ENCODE measurements at regions not wholly inside any gene's neighbourhood (a gene's known extent, or its start where the extent isn't known, plus 50 kb on each side); places are given as distances from the start of the nearest gene placed in this dataset.
"Not testable (repeated sequence)": the region's sequence is repeated elsewhere in the genome, so short reads cannot be mapped to it uniquely, and the experiment has no call there.

GRCh38 chr22:33129621-33130020 lies 71.4 kb upstream of the SYN3 start:
- H3K9ac ChIP-seq (ENCODE audit: low read length), result no peak overlapping the region
- H2AFZ ChIP-seq (ENCODE audit: low read length), result no peak overlapping the region
- no peaks in the 10 kb centered on the region for H3K36me3 ChIP-seq (ENCODE audit: insufficient read depth, low read length)
- H3K9me2 ChIP-seq (replicated peaks; ENCODE audit: insufficient read depth, low read length), result no peaks in the 10 kb centered on the region
- H3K27me3 ChIP-seq (ENCODE audit: low read length), result no peaks in the 10 kb centered on the region
- H3K4me3 ChIP-seq (ENCODE audit: low read length), result no peak overlapping the region
- H3K79me2 ChIP-seq (ENCODE audit: low read length), result no peaks in the 10 kb centered on the region
- no peak for DNase-seq
- no peaks in the 10 kb centered on the region for H4K20me1 ChIP-seq (ENCODE audit: insufficient read depth, low read depth, low read length)
- no peak overlapping the region for H3K27ac ChIP-seq (ENCODE audit: low read length)
- H3K4me2 ChIP-seq (ENCODE audit: low read depth, low read length, poor library complexity, severe bottlenecking), result no peak overlapping the region
- H3K4me1 ChIP-seq (ENCODE audit: low read length), result no peaks in the 10 kb centered on the region
- H3K9me3 ChIP-seq (ENCODE audit: low read length), result no peaks in the 10 kb centered on the region

GRCh38 chr22:33126881-33127280 lies 68.7 kb upstream of the SYN3 start:
- no peaks in the 10 kb centered on the region for H3K79me2 ChIP-seq (ENCODE audit: low read length)
- DNase-seq, result no peak
- no peak overlapping the region for H2AFZ ChIP-seq (ENCODE audit: low read length)

GRCh38 chr22:33124471-33124870 lies 66.3 kb upstream of the SYN3 start:
- no peaks in the 10 kb centered on the region for H3K36me3 ChIP-seq (ENCODE audit: insufficient read depth, low read length)
- no peaks in the 10 kb centered on the region for H3K9me3 ChIP-seq (ENCODE audit: low read length)
- H3K4me2 ChIP-seq (ENCODE audit: low read depth, low read length, poor library complexity, severe bottlenecking), result no peak overlapping the region
- no peaks in the 10 kb centered on the region for H4K20me1 ChIP-seq (ENCODE audit: insufficient read depth, low read depth, low read length)
- no peak overlapping the region for H3K4me3 ChIP-seq (ENCODE audit: low read length)
- no peaks in the 10 kb centered on the region for H3K79me2 ChIP-seq (ENCODE audit: low read length)
- DNase-seq, result no peak
- H3K4me1 ChIP-seq (ENCODE audit: low read length), result no peaks in the 10 kb centered on the region
- H3K27me3 ChIP-seq (ENCODE audit: low read length), result no peaks in the 10 kb centered on the region
- H3K27ac ChIP-seq (ENCODE audit: low read length), result no peak overlapping the region
- H3K9me2 ChIP-seq (replicated peaks; ENCODE audit: insufficient read depth, low read length), result no peaks in the 10 kb centered on the region
- H2AFZ ChIP-seq (ENCODE audit: low read length), result no peak overlapping the region
- no peak overlapping the region for H3K9ac ChIP-seq (ENCODE audit: low read length)

More at GRCh38 chr22:33126881-33127280, 68.7 kb upstream of the SYN3 start:
- H3K4me2 ChIP-seq (ENCODE audit: low read depth, low read length, poor library complexity, severe bottlenecking), result no peak overlapping the region
- no peaks in the 10 kb centered on the region for H3K9me3 ChIP-seq (ENCODE audit: low read length)
- H3K27me3 ChIP-seq (ENCODE audit: low read length), result no peaks in the 10 kb centered on the region
- H3K4me1 ChIP-seq (ENCODE audit: low read length), result no peaks in the 10 kb centered on the region
- no peaks in the 10 kb centered on the region for H3K36me3 ChIP-seq (ENCODE audit: insufficient read depth, low read length)
- no peak overlapping the region for H3K27ac ChIP-seq (ENCODE audit: low read length)
- no peaks in the 10 kb centered on the region for H4K20me1 ChIP-seq (ENCODE audit: insufficient read depth, low read depth, low read length)
- H3K4me3 ChIP-seq (ENCODE audit: low read length), result no peak overlapping the region
- no peak overlapping the region for H3K9ac ChIP-seq (ENCODE audit: low read length)
- H3K9me2 ChIP-seq (replicated peaks; ENCODE audit: insufficient read depth, low read length), result no peaks in the 10 kb centered on the region

GRCh38 chr22:33122439-33122838 lies 64.3 kb upstream of the SYN3 start:
- not testable (repeated sequence) for H3K4me2 ChIP-seq (ENCODE audit: low read depth, low read length, poor library complexity, severe bottlenecking); H3K36me3 ChIP-seq (ENCODE audit: insufficient read depth, low read length); H3K27ac ChIP-seq (ENCODE audit: low read length); H3K9me3 ChIP-seq (ENCODE audit: low read length); DNase-seq; H3K4me1 ChIP-seq (ENCODE audit: low read length); H3K9me2 ChIP-seq (replicated peaks; ENCODE audit: insufficient read depth, low read length); H3K4me3 ChIP-seq (ENCODE audit: low read length); H3K27me3 ChIP-seq (ENCODE audit: low read length); H3K79me2 ChIP-seq (ENCODE audit: low read length); H3K9ac ChIP-seq (ENCODE audit: low read length); H2AFZ ChIP-seq (ENCODE audit: low read length); H4K20me1 ChIP-seq (ENCODE audit: insufficient read depth, low read depth, low read length)

- H3K27me3 ChIP-seq (ENCODE audit: low read length), result no peaks in the 10 kb centered on the region
- H3K36me3 ChIP-seq (ENCODE audit: insufficient read depth, low read length), result no peaks in the 10 kb centered on the region
- H3K79me2 ChIP-seq (ENCODE audit: low read length), result no peaks in the 10 kb centered on the region
- H3K4me1 ChIP-seq (ENCODE audit: low read length), result no peaks in the 10 kb centered on the region
- H3K9me2 ChIP-seq (replicated peaks; ENCODE audit: insufficient read depth, low read length), result no peaks in the 10 kb centered on the region
- no peaks in the 10 kb centered on the region for H4K20me1 ChIP-seq (ENCODE audit: insufficient read depth, low read depth, low read length)
- no peak overlapping the region for H3K4me3 ChIP-seq (ENCODE audit: low read length)
- H3K9ac ChIP-seq (ENCODE audit: low read length), result no peak overlapping the region
- DNase-seq, result no peak
- H3K9me3 ChIP-seq (ENCODE audit: low read length), result no peaks in the 10 kb centered on the region
- no peak overlapping the region for H2AFZ ChIP-seq (ENCODE audit: low read length)
- H3K4me2 ChIP-seq (ENCODE audit: low read depth, low read length, poor library complexity, severe bottlenecking), result no peak overlapping the region
- no peak overlapping the region for H3K27ac ChIP-seq (ENCODE audit: low read length)
These were observed 60.9 kb upstream of the SYN3 start for GRCh38 chr22:33119044-33119443.

GRCh38 chr22:33117821-33118220 lies 59.6 kb upstream of the SYN3 start:
- H4K20me1 ChIP-seq (ENCODE audit: insufficient read depth, low read depth, low read length), result no peaks in the 10 kb centered on the region
- H3K4me2 ChIP-seq (ENCODE audit: low read depth, low read length, poor library complexity, severe bottlenecking), result no peak overlapping the region
- no peaks in the 10 kb centered on the region for H3K79me2 ChIP-seq (ENCODE audit: low read length)
- no peak overlapping the region for H3K27ac ChIP-seq (ENCODE audit: low read length)
- no peaks in the 10 kb centered on the region for H3K27me3 ChIP-seq (ENCODE audit: low read length)
- no peak for DNase-seq
- H3K4me3 ChIP-seq (ENCODE audit: low read length), result no peak overlapping the region
- H3K9me2 ChIP-seq (replicated peaks; ENCODE audit: insufficient read depth, low read length), result no peaks in the 10 kb centered on the region
- H3K4me1 ChIP-seq (ENCODE audit: low read length), result 0 out of 2 replicates have a peak, but pooled peaks cover under 1% of the 10 kb centered on the region
- no peak overlapping the region for H3K9ac ChIP-seq (ENCODE audit: low read length)
- no peaks in the 10 kb centered on the region for H3K36me3 ChIP-seq (ENCODE audit: insufficient read depth, low read length)
- no peaks in the 10 kb centered on the region for H3K9me3 ChIP-seq (ENCODE audit: low read length)
- no peak overlapping the region for H2AFZ ChIP-seq (ENCODE audit: low read length)

- H3K9me3 ChIP-seq (ENCODE audit: low read length), result no peaks in the 10 kb centered on the region
These were observed 58.8 kb upstream of the SYN3 start for GRCh38 chr22:33116841-33117547.

GRCh38 chr22:33114565-33114964 lies 56.4 kb upstream of the SYN3 start:
- no peak overlapping the region for H3K4me2 ChIP-seq (ENCODE audit: low read depth, low read length, poor library complexity, severe bottlenecking)
- no peak overlapping the region for H3K27ac ChIP-seq (ENCODE audit: low read length)

More at GRCh38 chr22:33116841-33117547, 58.8 kb upstream of the SYN3 start:
- H3K4me1 ChIP-seq (ENCODE audit: low read length), result 0 out of 2 replicates have a peak, but pooled peaks cover 2% of the 10 kb centered on the region
- no peaks in the 10 kb centered on the region for H3K79me2 ChIP-seq (ENCODE audit: low read length)
- no peak for DNase-seq
- no peaks in the 10 kb centered on the region for H3K9me2 ChIP-seq (replicated peaks; ENCODE audit: insufficient read depth, low read length)
- H2AFZ ChIP-seq (ENCODE audit: low read length), result no peak overlapping the region
- no peaks in the 10 kb centered on the region for H4K20me1 ChIP-seq (ENCODE audit: insufficient read depth, low read depth, low read length)
- H3K4me3 ChIP-seq (ENCODE audit: low read length), result no peak overlapping the region
- no peak overlapping the region for H3K4me2 ChIP-seq (ENCODE audit: low read depth, low read length, poor library complexity, severe bottlenecking)
- H3K36me3 ChIP-seq (ENCODE audit: insufficient read depth, low read length), result no peaks in the 10 kb centered on the region
- H3K27me3 ChIP-seq (ENCODE audit: low read length), result no peaks in the 10 kb centered on the region
- H3K27ac ChIP-seq (ENCODE audit: low read length), result no peak overlapping the region
- no peak overlapping the region for H3K9ac ChIP-seq (ENCODE audit: low read length)

More at GRCh38 chr22:33114565-33114964, 56.4 kb upstream of the SYN3 start:
- H3K9ac ChIP-seq (ENCODE audit: low read length), result no peak overlapping the region
- no peaks in the 10 kb centered on the region for H3K27me3 ChIP-seq (ENCODE audit: low read length)
- no peaks in the 10 kb centered on the region for H3K9me2 ChIP-seq (replicated peaks; ENCODE audit: insufficient read depth, low read length)
- no peaks in the 10 kb centered on the region for H3K79me2 ChIP-seq (ENCODE audit: low read length)
- no peaks in the 10 kb centered on the region for H3K36me3 ChIP-seq (ENCODE audit: insufficient read depth, low read length)
- H3K9me3 ChIP-seq (ENCODE audit: low read length), result no peaks in the 10 kb centered on the region
- DNase-seq, result no peak
- no peak overlapping the region for H2AFZ ChIP-seq (ENCODE audit: low read length)
- 0 out of 2 replicates have a peak, but pooled peaks cover 2% of the 10 kb centered on the region for H3K4me1 ChIP-seq (ENCODE audit: low read length)
- no peak overlapping the region for H3K4me3 ChIP-seq (ENCODE audit: low read length)
- H4K20me1 ChIP-seq (ENCODE audit: insufficient read depth, low read depth, low read length), result no peaks in the 10 kb centered on the region
